Breast epithelium (tissue), 4 donors: ENCODE measurements at regions not wholly inside any gene's neighbourhood (a gene's known extent, or its start where the extent isn't known, plus 50 kb on each side); places are given as distances from the start of the nearest gene placed in this dataset.
A peak's percentile ranks its signal among the peaks of the same experiment; 100 is the strongest.

Source experiments
- DNase-seq, 2 donors: peaks; one replicate each; pipeline ENCODE4 v3.0.0-alpha.2; 2019; ENCODE audit warnings: low spot score in 2 of 2
- H3K27ac ChIP-seq, 2 donors: fragments of 200-600 bp; sonication (generic) in 1 of 2; one replicate each; pipeline ENCODE4 v1.5.1; 2016 to 2019; ENCODE audit warnings: mild to moderate bottlenecking in 1 of 2
- H3K27me3 ChIP-seq, 2 donors: fragments of 200-600 bp; sonication (generic) in 1 of 2; one replicate each; pipeline versions ENCODE4 v1.5.1 to v1.6.0; 2017 to 2019; ENCODE audit warnings: control low read depth in 1 of 2, mild to moderate bottlenecking in 1 of 2
- H3K36me3 ChIP-seq: fragments of 200-600 bp; one replicate; pipeline ENCODE4 v1.5.1; 2019
- H3K4me1 ChIP-seq, 2 donors: fragments of 200-600 bp; sonication (generic); one replicate each; pipeline ENCODE4 v1.5.1; 2016 to 2019; ENCODE audit warnings: control low read depth in 1 of 2
- H3K4me3 ChIP-seq, 3 donors: fragments of 200-600 bp; sonication (generic); 1 replicate in 2 of 3; 2 replicates in 1 of 3; pipeline ENCODE4 v1.5.1; 2016 to 2019; ENCODE audit warnings: mild to moderate bottlenecking in 3 of 3, moderate library complexity in 2 of 3
- H3K9me3 ChIP-seq, 2 donors: fragments of 200-600 bp; sonication (generic) in 1 of 2; one replicate each; pipeline ENCODE4 v1.5.1; 2016 to 2019; ENCODE audit warnings: control low read depth in 1 of 2
- CTCF ChIP-seq, 3 donors: fragments of 450-650 bp; IDR thresholded peaks; one replicate each; pipeline ENCODE4 v1.5.1; 2016 to 2017; ENCODE audit warnings: antibody characterized with exemption in 3 of 3, mild to moderate bottlenecking in 3 of 3, moderate library complexity in 3 of 3
- POLR2A ChIP-seq: fragments of 450-650 bp; IDR thresholded peaks from one replicate; pipeline ENCODE4 v1.6.1; 2016; ENCODE audit warnings: antibody characterized with exemption, mild to moderate bottlenecking, moderate library complexity
- POLR2AphosphoS5 ChIP-seq, 3 donors: sonication (generic); formaldehyde crosslinking; IDR thresholded peaks; one replicate each; pipeline ENCODE4 v1.6.1; 2017; ENCODE audit warnings: antibody characterized with exemption in 3 of 3
- intact Hi-C: fragments of 100-400 bp; cut with DNase I; formaldehyde crosslinking; loops from one replicate; pipeline ENCODE4 v1.15.1; 2023; ENCODE audit warnings: low total_unique reads

GRCh38 chr21:28492127-28492526, 500.6 kb downstream of the LTN1 start:
- no peak for DNase-seq
- no peaks in the 10 kb centered on the region for H3K4me1 ChIP-seq
- no peak overlapping the region for H3K27ac ChIP-seq
- TF ChIP-seq POLR2A (no peak), POLR2AphosphoS5 (IDR thresholded peaks at IDR 0.05) (no peak), CTCF (IDR thresholded peaks at IDR 0.05) (no peak)
- no peaks in the 10 kb centered on the region for H3K27me3 ChIP-seq
- no peak overlapping the region for H3K4me3 ChIP-seq
- no peaks in the 10 kb centered on the region for H3K36me3 ChIP-seq
- intact Hi-C loops = no loop called here
- H3K9me3 ChIP-seq = no peaks in the 10 kb centered on the region

GRCh38 chr21:28489821-28490350, 502.8 kb downstream of the LTN1 start:
- intact Hi-C loops = no loop called here
- DNase-seq = no peak
- Histone ChIP-seq H3K4me3 (no peak overlapping the region), H3K27me3 (no peaks in the 10 kb centered on the region), H3K9me3 (no peaks in the 10 kb centered on the region), H3K27ac (peak overlapping the region; percentile 67 to 77), H3K4me1 (no peaks in the 10 kb centered on the region), H3K36me3 (no peaks in the 10 kb centered on the region)
- TF ChIP-seq POLR2A (no peak), POLR2AphosphoS5 (IDR thresholded peaks at IDR 0.05) (no peak), CTCF (IDR thresholded peaks at IDR 0.05) (no peak)

- DNase-seq = peak in 1 of 2 donors; percentile 74
- Histone ChIP-seq H3K4me3 (no peak overlapping the region), H3K27ac (peak overlapping the region; percentile 67 to 77), H3K4me1 (no peaks in the 10 kb centered on the region), H3K27me3 (no peaks in the 10 kb centered on the region), H3K9me3 (no peaks in the 10 kb centered on the region), H3K36me3 (no peaks in the 10 kb centered on the region)
- intact Hi-C loops = no loop called here
- peak in 1 of 3 donors; percentile 16 for TF ChIP-seq POLR2AphosphoS5 (IDR thresholded peaks at IDR 0.05)
- no peak for TF ChIP-seq CTCF (IDR thresholded peaks at IDR 0.05)
These were observed 503.5 kb downstream of the LTN1 start for GRCh38 chr21:28489162-28489561.

GRCh38 chr21:28487455-28488070, 505.1 kb downstream of the LTN1 start:
- Histone ChIP-seq H3K4me1 (no peaks in the 10 kb centered on the region), H3K9me3 (no peaks in the 10 kb centered on the region), H3K27ac (peak overlapping the region in 1 of 2 donors; percentile 38), H3K4me3 (no peak overlapping the region), H3K27me3 (no peaks in the 10 kb centered on the region), H3K36me3 (no peaks in the 10 kb centered on the region)
- intact Hi-C loops = no loop called here
- DNase-seq = no peak
- TF ChIP-seq POLR2A = no peak
- no peak for TF ChIP-seq CTCF (IDR thresholded peaks at IDR 0.05)
- no peak for TF ChIP-seq POLR2AphosphoS5 (IDR thresholded peaks at IDR 0.05)

GRCh38 chr21:28485301-28486022, 507.2 kb downstream of the LTN1 start:
- H3K4me1 ChIP-seq = no peaks in the 10 kb centered on the region
- H3K27ac ChIP-seq = peak overlapping the region in 1 of 2 donors; percentile 0
- intact Hi-C loops = no loop called here
- TF ChIP-seq POLR2A = no peak
- no peak for TF ChIP-seq POLR2AphosphoS5 (IDR thresholded peaks at IDR 0.05)
- no peak for TF ChIP-seq CTCF (IDR thresholded peaks at IDR 0.05)
- DNase-seq = no peak
- no peaks in the 10 kb centered on the region for H3K9me3 ChIP-seq
- H3K27me3 ChIP-seq = no peaks in the 10 kb centered on the region
- no peak overlapping the region for H3K4me3 ChIP-seq
- no peaks in the 10 kb centered on the region for H3K36me3 ChIP-seq
